Muscle of leg (tissue), 3 donors: ENCODE measurements at regions not wholly inside any gene's neighbourhood (a gene's known extent, or its start where the extent isn't known, plus 50 kb on each side); places are given as distances from the start of the nearest gene placed in this dataset.

Source experiments
- DNase-seq: peaks from one replicate; pipeline ENCODE4 v3.0.0; 2013
- H3K27ac ChIP-seq: one replicate; pipeline ENCODE4 v1.5.1; 2013; ENCODE audit warnings: mild to moderate bottlenecking, low read length, control low read depth
- H3K27me3 ChIP-seq: one replicate; pipeline ENCODE4 v1.6.1; 2013; ENCODE audit warnings: low read length; ENCODE audit not compliant: control insufficient read depth, insufficient read depth
- H3K36me3 ChIP-seq: one replicate; pipeline ENCODE4 v1.6.1; 2013; ENCODE audit warnings: low read length; ENCODE audit not compliant: control insufficient read depth, insufficient read depth
- H3K4me1 ChIP-seq: one replicate; pipeline ENCODE4 v1.6.1; 2013; ENCODE audit warnings: low read length; ENCODE audit not compliant: control insufficient read depth, insufficient read depth
- H3K4me3 ChIP-seq: one replicate; pipeline ENCODE4 v1.5.1; 2013; ENCODE audit warnings: low read length, control low read depth
- H3K9me3 ChIP-seq: replicated peaks from 2 replicates; pipeline ENCODE4 v1.6.1; 2013; ENCODE audit warnings: low read depth, low read length; ENCODE audit not compliant: control insufficient read depth
- WGBS: methylation state at CpG from one replicate; pipeline ENCODE4 v1.1.5; 2013; ENCODE audit warnings: missing lambda C conversion rate; ENCODE audit not compliant: insufficient coverage; 5-methylcytosine and 5-hydroxymethylcytosine counted together

GRCh38 chr2:35416391-35417140 is 939.0 kb upstream of the CRIM1 start:
- H3K4me3 ChIP-seq, result no peak overlapping the region
- no peak overlapping the region for H3K27ac ChIP-seq
- no CpG with 5 or more reads among the region's 2 CpGs for WGBS
- no peaks in the 10 kb centered on the region for H3K9me3 ChIP-seq
- DNase-seq, result peak; percentile 80
- H3K36me3 ChIP-seq, result no peaks in the 10 kb centered on the region
- H3K4me1 ChIP-seq, result peaks cover 2% of the 10 kb centered on the region
- H3K27me3 ChIP-seq, result no peaks in the 10 kb centered on the region

GRCh38 chr2:35415942-35416341 is 939.6 kb upstream of the CRIM1 start:
- no peak overlapping the region for H3K4me3 ChIP-seq
- WGBS, result 17% methylated on average over 1 of the region's 4 CpGs
- H3K4me1 ChIP-seq, result peaks cover 2% of the 10 kb centered on the region
- H3K27me3 ChIP-seq, result no peaks in the 10 kb centered on the region
- no peak for DNase-seq
- H3K36me3 ChIP-seq, result no peaks in the 10 kb centered on the region
- H3K9me3 ChIP-seq, result no peaks in the 10 kb centered on the region
- H3K27ac ChIP-seq, result no peak overlapping the region

GRCh38 chr2:35415282-35415681 is 940.3 kb upstream of the CRIM1 start:
- 60% methylated on average over 1 of the region's 1 CpG for WGBS
- H3K27me3 ChIP-seq, result no peaks in the 10 kb centered on the region
- peaks cover 2% of the 10 kb centered on the region for H3K4me1 ChIP-seq
- H3K27ac ChIP-seq, result no peak overlapping the region
- H3K36me3 ChIP-seq, result no peaks in the 10 kb centered on the region
- DNase-seq, result no peak
- H3K9me3 ChIP-seq, result no peaks in the 10 kb centered on the region
- no peak overlapping the region for H3K4me3 ChIP-seq

- no peak overlapping the region for H3K4me3 ChIP-seq
- no peaks in the 10 kb centered on the region for H3K36me3 ChIP-seq
- H3K9me3 ChIP-seq, result no peaks in the 10 kb centered on the region
- no peaks in the 10 kb centered on the region for H3K4me1 ChIP-seq
- H3K27ac ChIP-seq, result no peak overlapping the region
- DNase-seq, result peak; percentile 45
- H3K27me3 ChIP-seq, result no peaks in the 10 kb centered on the region
- no CpG with 5 or more reads among the region's 5 CpGs for WGBS
Measured at GRCh38 chr2:35410431-35411061, 945.0 kb upstream of the CRIM1 start.

GRCh38 chr2:35409762-35410161 is 945.8 kb upstream of the CRIM1 start:
- no CpG with 5 or more reads among the region's 2 CpGs for WGBS
- no peak for DNase-seq
- no peaks in the 10 kb centered on the region for H3K9me3 ChIP-seq
- no peaks in the 10 kb centered on the region for H3K27me3 ChIP-seq
- no peak overlapping the region for H3K4me3 ChIP-seq
- no peaks in the 10 kb centered on the region for H3K36me3 ChIP-seq
- no peak overlapping the region for H3K27ac ChIP-seq
- no peaks in the 10 kb centered on the region for H3K4me1 ChIP-seq

GRCh38 chr2:35408320-35408719 is 947.3 kb upstream of the CRIM1 start:
- H3K4me3 ChIP-seq, result no peak overlapping the region
- H3K4me1 ChIP-seq, result no peaks in the 10 kb centered on the region
- no peak for DNase-seq
- no peaks in the 10 kb centered on the region for H3K27me3 ChIP-seq
- no peak overlapping the region for H3K27ac ChIP-seq
- no peaks in the 10 kb centered on the region for H3K9me3 ChIP-seq
- no peaks in the 10 kb centered on the region for H3K36me3 ChIP-seq

GRCh38 chr2:35391736-35392442 is 963.7 kb upstream of the CRIM1 start:
- 90% methylated on average over 19 of the region's 22 CpGs for WGBS
- no peaks in the 10 kb centered on the region for H3K27me3 ChIP-seq
- H3K9me3 ChIP-seq, result no peaks in the 10 kb centered on the region
- no peaks in the 10 kb centered on the region for H3K4me1 ChIP-seq
- DNase-seq, result no peak
- no peaks in the 10 kb centered on the region for H3K36me3 ChIP-seq
- no peak overlapping the region for H3K27ac ChIP-seq
- H3K4me3 ChIP-seq, result no peak overlapping the region

- Histone ChIP-seq H3K4me3 (no peak overlapping the region), H3K36me3 (no peaks in the 10 kb centered on the region), H3K9me3 (no peaks in the 10 kb centered on the region), H3K27ac (no peak overlapping the region), H3K4me1 (no peaks in the 10 kb centered on the region), H3K27me3 (no peaks in the 10 kb centered on the region)
- DNase-seq, result peak; percentile 56
- no CpG with 5 or more reads among the region's 1 CpG for whole genome bisulfite sequencing
Measured at GRCh38 chr2:35378791-35379190, 976.8 kb upstream of the CRIM1 start.

GRCh38 chr2:35374845-35375244 is 980.7 kb upstream of the CRIM1 start:
- no peak overlapping the region for H3K4me3 ChIP-seq
- H3K27ac ChIP-seq, result no peak overlapping the region
- WGBS, result 100% methylated on average over 4 of the region's 4 CpGs
- no peaks in the 10 kb centered on the region for H3K27me3 ChIP-seq
- H3K36me3 ChIP-seq, result no peaks in the 10 kb centered on the region
- DNase-seq, result no peak
- H3K4me1 ChIP-seq, result no peaks in the 10 kb centered on the region
- H3K9me3 ChIP-seq, result peaks cover 4% of the 10 kb centered on the region

- Histone ChIP-seq H3K9me3 (peaks cover 2% of the 10 kb centered on the region), H3K36me3 (no peaks in the 10 kb centered on the region), H3K27me3 (no peaks in the 10 kb centered on the region), H3K4me1 (no peaks in the 10 kb centered on the region), H3K4me3 (no peak overlapping the region), H3K27ac (no peak overlapping the region)
- DNase-seq, result no peak
- 100% methylated on average over 1 of the region's 2 CpGs for WGBS
Measured at GRCh38 chr2:35365859-35366258, 989.7 kb upstream of the CRIM1 start.
